Brain microvascular endothelial cell (primary cell): ENCODE measurements at regions not wholly inside any gene's neighbourhood (a gene's known extent, or its start where the extent isn't known, plus 50 kb on each side); places are given as distances from the start of the nearest gene placed in this dataset.

ENCODE experiments used
- DNase-seq: peaks from one replicate; pipeline ENCODE4 v3.0.0-alpha.2; 2020
- H3K27ac ChIP-seq: fragments of 250-450 bp; sonication (Bioruptor Pico); 2 replicates; pipeline ENCODE4 v1.5.1; 2020; ENCODE audit warnings: mild to moderate bottlenecking, moderate library complexity
- H3K27me3 ChIP-seq: fragments of 250-450 bp; sonication (Bioruptor Pico); replicated peaks from 2 replicates; pipeline ENCODE4 v1.5.1; 2020; ENCODE audit warnings: mild to moderate bottlenecking
- H3K36me3 ChIP-seq: fragments of 250-450 bp; sonication (Bioruptor Pico); replicated peaks from 2 replicates; pipeline ENCODE4 v1.5.1; 2020; ENCODE audit warnings: mild to moderate bottlenecking
- H3K4me3 ChIP-seq: 2 replicates; pipeline ENCODE4 v1.5.1; 2011; ENCODE audit warnings: low read depth, mild to moderate bottlenecking, control low read depth, low read length, moderate library complexity
- CTCF ChIP-seq: IDR thresholded peaks from 2 replicates; pipeline ENCODE4 v1.5.1; 2011; ENCODE audit warnings: low read depth, mild to moderate bottlenecking, moderate library complexity, low read length, control low read depth, inconsistent platforms; ENCODE audit errors: missing control alignments
- in situ Hi-C: cut with HindIII; loops from 2 replicates; pipeline ENCODE4 v1.10.0; 2017; ENCODE audit warnings: low sequenced_read_pairs, low pct_ligation_motif_present

DNA sequence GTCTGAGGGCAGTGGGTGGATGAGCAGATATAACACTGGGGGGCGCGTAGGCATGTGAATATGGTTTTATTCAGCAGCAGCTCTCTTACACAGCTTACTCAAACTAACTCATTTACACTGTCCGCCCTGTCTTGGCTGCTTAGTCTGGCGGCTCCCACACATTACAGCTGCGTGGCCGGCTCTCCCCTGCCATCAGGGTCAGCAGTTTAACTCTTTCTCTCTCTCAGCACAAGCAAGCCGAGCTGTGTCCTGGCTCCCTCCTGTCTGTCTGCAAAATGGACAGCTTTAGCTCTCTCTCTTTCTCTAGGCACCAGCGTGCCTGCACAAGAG is 1310.1 kb upstream of the RAG2 start:
- no peak for TF ChIP-seq CTCF
- DNase-seq, result no peak
- in situ Hi-C loops, result no loop called here
- Histone ChIP-seq H3K27ac (no peak overlapping the region), H3K4me3 (no peak overlapping the region), H3K27me3 (no peaks in the 10 kb centered on the region), H3K36me3 (no peaks in the 10 kb centered on the region)

GRCh38 chr11:37907436-37908218 is 1309.6 kb upstream of the RAG2 start:
- no peak for TF ChIP-seq CTCF
- in situ Hi-C loops, result no loop called here
- H3K27me3 ChIP-seq, result no peaks in the 10 kb centered on the region
- H3K4me3 ChIP-seq, result no peak overlapping the region
- H3K27ac ChIP-seq, result no peak overlapping the region
- DNase-seq, result no peak
- H3K36me3 ChIP-seq, result no peaks in the 10 kb centered on the region

DNA sequence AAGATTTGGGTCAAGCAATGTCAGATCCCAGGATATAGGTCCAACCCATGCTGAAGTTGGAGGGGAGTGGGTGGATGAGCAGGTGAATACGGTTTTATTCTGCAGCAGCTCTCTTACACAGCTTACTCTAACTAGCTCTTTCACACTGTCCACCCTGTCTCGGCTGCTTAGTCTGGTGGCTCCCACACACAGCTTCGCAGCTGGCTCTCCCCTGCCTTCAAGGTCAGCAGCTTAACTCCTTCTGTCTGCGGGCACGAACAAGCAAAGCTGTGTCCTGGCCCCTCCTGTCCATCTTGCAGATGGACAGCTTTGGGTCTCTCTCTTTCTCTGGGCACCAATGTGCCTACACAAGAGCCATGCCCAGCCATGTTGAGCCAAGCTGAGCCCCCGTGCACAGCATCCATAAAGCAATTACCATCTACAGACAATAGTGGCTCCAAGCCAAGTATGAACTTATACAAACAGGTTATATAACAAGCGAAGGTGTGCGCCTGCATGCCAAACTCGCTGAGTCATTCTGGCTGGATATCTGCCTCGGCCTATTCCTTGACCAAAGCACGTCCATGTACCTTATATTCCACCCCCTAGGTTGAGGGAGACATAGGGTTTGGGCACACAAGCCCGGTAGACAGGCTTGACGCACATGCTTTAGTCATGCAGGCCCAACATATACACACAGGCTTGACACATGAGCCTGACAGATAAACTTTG is 1307.8 kb upstream of the RAG2 start:
- Histone ChIP-seq H3K36me3 (no peaks in the 10 kb centered on the region), H3K27me3 (no peaks in the 10 kb centered on the region), H3K27ac (no peak overlapping the region), H3K4me3 (no peak overlapping the region)
- no peak for DNase-seq
- in situ Hi-C loops, result no loop called here
- TF ChIP-seq CTCF, result no peak

- H3K27ac ChIP-seq, result no peak overlapping the region
- DNase-seq, result no peak
- no peaks in the 10 kb centered on the region for H3K27me3 ChIP-seq
- H3K36me3 ChIP-seq, result no peaks in the 10 kb centered on the region
- no peak for TF ChIP-seq CTCF
- H3K4me3 ChIP-seq, result no peak overlapping the region
- in situ Hi-C loops, result no loop called here
Measured at GRCh38 chr11:37896016-37896415, 1298.0 kb upstream of the RAG2 start.

DNA sequence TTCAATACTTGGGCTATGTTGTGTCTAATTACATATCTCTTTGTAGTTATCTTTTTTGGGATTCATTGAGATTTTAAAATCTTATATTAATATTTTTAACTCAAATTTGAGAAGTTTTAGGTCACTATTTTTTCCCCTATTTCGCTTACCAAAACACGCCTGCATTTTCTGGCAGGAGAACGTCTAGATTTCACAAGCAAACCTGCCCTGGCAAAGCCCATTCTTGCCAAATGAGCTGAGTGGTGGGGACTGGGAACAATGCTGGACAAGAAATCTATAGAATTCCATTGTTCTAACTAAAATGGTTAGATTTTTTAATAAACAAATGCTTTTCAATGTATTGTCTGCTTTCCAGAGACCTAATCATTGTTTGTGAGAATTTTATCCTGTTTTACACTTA is 1283.7 kb upstream of the RAG2 start:
- no peak for DNase-seq
- in situ Hi-C loops, result no loop called here
- Histone ChIP-seq H3K4me3 (no peak overlapping the region), H3K27me3 (no peaks in the 10 kb centered on the region), H3K27ac (no peak overlapping the region), H3K36me3 (no peaks in the 10 kb centered on the region)
- no peak for TF ChIP-seq CTCF
